Keratinocyte (primary cell): ENCODE measurements at regions not wholly inside any gene's neighbourhood (a gene's known extent, or its start where the extent isn't known, plus 50 kb on each side); places are given as distances from the start of the nearest gene placed in this dataset.

Source experiments
- EZH2 ChIP-seq: IDR thresholded peaks from one replicate; pipeline ENCODE4 v1.6.1; 2012; ENCODE audit warnings: inconsistent platforms, mild to moderate bottlenecking, low read length, moderate library complexity
- TF ChIP-seq, protein P1 (sequence below), 3 experiments: IDR thresholded peaks in 1 of 3; conservative IDR thresholded peaks in 1 of 3; optimal IDR thresholded peaks in 1 of 3; 2 replicates in 2 of 3; 3 replicates in 1 of 3; pipeline versions ENCODE3 to v1.5.1; 2011; ENCODE audit warnings: low read length in 3 of 3, mild to moderate bottlenecking in 3 of 3, moderate library complexity in 2 of 3, control low read depth in 1 of 3, inconsistent platforms in 1 of 3; ENCODE audit not compliant: insufficient read depth in 2 of 3; ENCODE audit errors: extremely low read depth in 1 of 3

DNA sequence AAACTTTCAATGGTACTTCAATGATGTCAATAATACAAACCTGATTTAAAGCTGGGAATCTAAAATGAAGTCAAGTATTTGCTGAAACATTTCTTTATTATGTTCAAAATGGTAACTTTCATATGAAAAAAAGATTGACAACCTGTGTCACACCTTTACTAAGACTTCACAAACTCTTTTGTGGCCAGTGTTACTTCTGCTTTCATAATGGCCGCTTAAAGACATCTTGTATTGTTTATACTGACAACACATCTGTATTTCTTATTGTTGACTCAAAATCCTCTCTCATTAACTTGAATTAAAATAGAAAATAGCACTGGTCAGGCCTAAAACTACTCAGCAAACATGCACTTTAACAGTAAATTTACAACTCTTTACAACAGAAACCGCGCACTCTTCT is 312.3 kb upstream of the CNTN6 start:
- TF ChIP-seq, protein P1, sequence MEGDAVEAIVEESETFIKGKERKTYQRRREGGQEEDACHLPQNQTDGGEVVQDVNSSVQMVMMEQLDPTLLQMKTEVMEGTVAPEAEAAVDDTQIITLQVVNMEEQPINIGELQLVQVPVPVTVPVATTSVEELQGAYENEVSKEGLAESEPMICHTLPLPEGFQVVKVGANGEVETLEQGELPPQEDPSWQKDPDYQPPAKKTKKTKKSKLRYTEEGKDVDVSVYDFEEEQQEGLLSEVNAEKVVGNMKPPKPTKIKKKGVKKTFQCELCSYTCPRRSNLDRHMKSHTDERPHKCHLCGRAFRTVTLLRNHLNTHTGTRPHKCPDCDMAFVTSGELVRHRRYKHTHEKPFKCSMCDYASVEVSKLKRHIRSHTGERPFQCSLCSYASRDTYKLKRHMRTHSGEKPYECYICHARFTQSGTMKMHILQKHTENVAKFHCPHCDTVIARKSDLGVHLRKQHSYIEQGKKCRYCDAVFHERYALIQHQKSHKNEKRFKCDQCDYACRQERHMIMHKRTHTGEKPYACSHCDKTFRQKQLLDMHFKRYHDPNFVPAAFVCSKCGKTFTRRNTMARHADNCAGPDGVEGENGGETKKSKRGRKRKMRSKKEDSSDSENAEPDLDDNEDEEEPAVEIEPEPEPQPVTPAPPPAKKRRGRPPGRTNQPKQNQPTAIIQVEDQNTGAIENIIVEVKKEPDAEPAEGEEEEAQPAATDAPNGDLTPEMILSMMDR (optimal IDR thresholded peaks at IDR 0.05 in 1 of 3, IDR thresholded peaks at IDR 0.05 in 1 of 3, conservative IDR thresholded peaks at IDR 0.05 in 1 of 3; ENCODE audit: extremely low read depth in 1 of 3, insufficient read depth in 2 of 3, low read length in 3 of 3): no peak
- TF ChIP-seq EZH2: no peak
